ENCODE measurements at regions not wholly inside any gene's neighbourhood (a gene's known extent, or its start where the extent isn't known, plus 50 kb on each side); places are given as distances from the start of the nearest gene placed in this dataset.

- Histone ChIP-seq H3K36me3 (ENCODE audit: control insufficient read depth in 4 of 4, insufficient read depth in 3 of 4, low read depth in 1 of 4, low read length in 3 of 4) (no peaks in the 10 kb centered on the region), H3K27me3 (ENCODE audit: control insufficient read depth in 4 of 4, insufficient read depth in 4 of 4, low read length in 3 of 4) (no peaks in the 10 kb centered on the region), H3K9ac (ENCODE audit: low read depth in 1 of 2, low read length in 2 of 2) (no peak overlapping the region), H3K27ac (ENCODE audit: low read depth in 1 of 2, low read length in 2 of 2) (no peak overlapping the region), H3K4me3 (ENCODE audit: low read depth in 1 of 3, low read length in 3 of 3) (no peak overlapping the region), H3K9me3 (ENCODE audit: control insufficient read depth in 4 of 4, low read length in 3 of 4) (no peaks in the 10 kb centered on the region), H3K4me1 (ENCODE audit: control insufficient read depth in 4 of 4, insufficient read depth in 4 of 4, low read length in 3 of 4) (peaks cover 0 to 5% (median 2%) of the 10 kb centered on the region in 4 donors)
- 92% methylated on average over 5 of the region's 5 CpGs for WGBS
- TF ChIP-seq NR2F2 (IDR thresholded peaks at IDR 0.05), result no peak
- no peak for TF ChIP-seq RAD21 (IDR thresholded peaks at IDR 0.05)
- TF ChIP-seq FOXA2 (IDR thresholded peaks at IDR 0.05), result no peak
- no peak for TF ChIP-seq FOXA1 (IDR thresholded peaks at IDR 0.05)
- TF ChIP-seq YY1 (IDR thresholded peaks at IDR 0.05), result no peak
- TF ChIP-seq TAF1 (conservative IDR thresholded peaks at IDR 0.05), result no peak
- no peak for TF ChIP-seq HNF4G (IDR thresholded peaks at IDR 0.05)
- TF ChIP-seq REST (IDR thresholded peaks at IDR 0.05), result no peak
- no peak for TF ChIP-seq EGR1 (IDR thresholded peaks at IDR 0.05; ENCODE audit: low read depth in 2 of 2)
- no peak for TF ChIP-seq MAX (IDR thresholded peaks at IDR 0.05)
- TF ChIP-seq ZBTB33 (IDR thresholded peaks at IDR 0.05), result no peak
- TF ChIP-seq SP1 (IDR thresholded peaks at IDR 0.05), result no peak
- no peak for TF ChIP-seq JUND (IDR thresholded peaks at IDR 0.05)
- TF ChIP-seq ATF3 (IDR thresholded peaks at IDR 0.05), result no peak
- TF ChIP-seq CTCF (IDR thresholded peaks at IDR 0.05; ENCODE audit: low read depth, low read length, missing input control), result no peak
- no peak for TF ChIP-seq GABPA (IDR thresholded peaks at IDR 0.05 in 1 of 2, conservative IDR thresholded peaks at IDR 0.05 in 1 of 2)
- no peak for TF ChIP-seq RXRA (IDR thresholded peaks at IDR 0.05)
- no peak for TF ChIP-seq HNF4A (conservative IDR thresholded peaks at IDR 0.05)
- no peak for DNase-seq (ENCODE audit: low spot score)
Measured at GRCh38 chr3:194022816-194023215, 113.1 kb upstream of the HES1 start.

All from liver (tissue), 8 donors.